ENCODE measurements at regions not wholly inside any gene's neighbourhood (a gene's known extent, or its start where the extent isn't known, plus 50 kb on each side); places are given as distances from the start of the nearest gene placed in this dataset.

DNA sequence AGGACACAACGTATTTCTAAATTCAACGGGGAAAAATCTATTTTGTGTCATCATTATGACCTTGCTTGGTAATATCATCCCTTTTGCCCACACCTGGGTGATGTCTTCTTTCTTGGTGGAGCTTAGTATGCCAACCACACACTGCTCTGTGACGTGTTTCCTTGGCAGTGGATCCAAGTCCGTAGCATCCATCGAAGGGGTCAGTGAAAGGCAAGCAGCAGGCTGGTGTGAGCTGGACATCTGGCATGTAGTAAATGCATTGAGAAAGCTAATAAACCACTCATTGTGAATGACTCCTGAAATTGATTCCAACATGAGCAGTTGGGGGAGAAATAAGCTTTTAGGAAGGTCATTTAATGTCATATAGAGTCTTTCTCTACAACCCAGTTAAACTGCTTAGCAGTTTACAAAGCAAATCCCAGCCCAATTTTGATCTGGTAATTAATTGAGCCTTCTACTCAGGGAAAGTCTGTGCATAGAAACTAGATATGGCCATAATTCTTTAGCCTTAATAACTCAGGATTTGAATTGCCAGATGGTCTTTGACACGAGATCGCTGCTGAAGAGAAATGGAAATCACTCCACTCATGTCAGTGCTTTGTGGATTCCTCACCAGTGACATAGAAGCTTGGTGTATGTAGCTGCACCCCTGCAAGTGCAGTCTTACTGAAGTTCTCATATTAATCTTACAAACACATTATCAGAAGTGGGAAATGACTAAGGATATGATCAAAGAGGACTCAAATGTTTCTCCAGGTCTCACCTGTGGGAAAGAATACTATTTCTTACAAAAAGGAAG is 494.8 kb downstream of the CMPK2 start:
- TF ChIP-seq, protein P1, sequence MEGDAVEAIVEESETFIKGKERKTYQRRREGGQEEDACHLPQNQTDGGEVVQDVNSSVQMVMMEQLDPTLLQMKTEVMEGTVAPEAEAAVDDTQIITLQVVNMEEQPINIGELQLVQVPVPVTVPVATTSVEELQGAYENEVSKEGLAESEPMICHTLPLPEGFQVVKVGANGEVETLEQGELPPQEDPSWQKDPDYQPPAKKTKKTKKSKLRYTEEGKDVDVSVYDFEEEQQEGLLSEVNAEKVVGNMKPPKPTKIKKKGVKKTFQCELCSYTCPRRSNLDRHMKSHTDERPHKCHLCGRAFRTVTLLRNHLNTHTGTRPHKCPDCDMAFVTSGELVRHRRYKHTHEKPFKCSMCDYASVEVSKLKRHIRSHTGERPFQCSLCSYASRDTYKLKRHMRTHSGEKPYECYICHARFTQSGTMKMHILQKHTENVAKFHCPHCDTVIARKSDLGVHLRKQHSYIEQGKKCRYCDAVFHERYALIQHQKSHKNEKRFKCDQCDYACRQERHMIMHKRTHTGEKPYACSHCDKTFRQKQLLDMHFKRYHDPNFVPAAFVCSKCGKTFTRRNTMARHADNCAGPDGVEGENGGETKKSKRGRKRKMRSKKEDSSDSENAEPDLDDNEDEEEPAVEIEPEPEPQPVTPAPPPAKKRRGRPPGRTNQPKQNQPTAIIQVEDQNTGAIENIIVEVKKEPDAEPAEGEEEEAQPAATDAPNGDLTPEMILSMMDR (IDR thresholded peaks at IDR 0.05): no peak
- TF ChIP-seq POLR2AphosphoS5 (IDR thresholded peaks at IDR 0.05; ENCODE audit: low read depth, low read length) (no peak), TCF7L2 (IDR thresholded peaks at IDR 0.05; ENCODE audit: low read depth, low read length) (no peak)
- TF ChIP-seq, protein P2, sequence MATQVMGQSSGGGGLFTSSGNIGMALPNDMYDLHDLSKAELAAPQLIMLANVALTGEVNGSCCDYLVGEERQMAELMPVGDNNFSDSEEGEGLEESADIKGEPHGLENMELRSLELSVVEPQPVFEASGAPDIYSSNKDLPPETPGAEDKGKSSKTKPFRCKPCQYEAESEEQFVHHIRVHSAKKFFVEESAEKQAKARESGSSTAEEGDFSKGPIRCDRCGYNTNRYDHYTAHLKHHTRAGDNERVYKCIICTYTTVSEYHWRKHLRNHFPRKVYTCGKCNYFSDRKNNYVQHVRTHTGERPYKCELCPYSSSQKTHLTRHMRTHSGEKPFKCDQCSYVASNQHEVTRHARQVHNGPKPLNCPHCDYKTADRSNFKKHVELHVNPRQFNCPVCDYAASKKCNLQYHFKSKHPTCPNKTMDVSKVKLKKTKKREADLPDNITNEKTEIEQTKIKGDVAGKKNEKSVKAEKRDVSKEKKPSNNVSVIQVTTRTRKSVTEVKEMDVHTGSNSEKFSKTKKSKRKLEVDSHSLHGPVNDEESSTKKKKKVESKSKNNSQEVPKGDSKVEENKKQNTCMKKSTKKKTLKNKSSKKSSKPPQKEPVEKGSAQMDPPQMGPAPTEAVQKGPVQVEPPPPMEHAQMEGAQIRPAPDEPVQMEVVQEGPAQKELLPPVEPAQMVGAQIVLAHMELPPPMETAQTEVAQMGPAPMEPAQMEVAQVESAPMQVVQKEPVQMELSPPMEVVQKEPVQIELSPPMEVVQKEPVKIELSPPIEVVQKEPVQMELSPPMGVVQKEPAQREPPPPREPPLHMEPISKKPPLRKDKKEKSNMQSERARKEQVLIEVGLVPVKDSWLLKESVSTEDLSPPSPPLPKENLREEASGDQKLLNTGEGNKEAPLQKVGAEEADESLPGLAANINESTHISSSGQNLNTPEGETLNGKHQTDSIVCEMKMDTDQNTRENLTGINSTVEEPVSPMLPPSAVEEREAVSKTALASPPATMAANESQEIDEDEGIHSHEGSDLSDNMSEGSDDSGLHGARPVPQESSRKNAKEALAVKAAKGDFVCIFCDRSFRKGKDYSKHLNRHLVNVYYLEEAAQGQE (IDR thresholded peaks at IDR 0.05; ENCODE audit: insufficient read depth in 1 of 2, low read depth in 2 of 2, low read length in 1 of 2): no peak
